H1 (cell line): ENCODE measurements at regions not wholly inside any gene's neighbourhood (a gene's known extent, or its start where the extent isn't known, plus 50 kb on each side); places are given as distances from the start of the nearest gene placed in this dataset.

ENCODE experiments used
- CTCF ChIP-seq, 3 experiments: IDR thresholded peaks; 1 replicate in 2 of 3; 2 replicates in 1 of 3; pipeline versions ENCODE4 v1.5.1 to v1.6.1; 2011; ENCODE audit warnings: low read length in 3 of 3, mild to moderate bottlenecking in 3 of 3, inconsistent platforms in 2 of 3, low read depth in 1 of 3, moderate library complexity in 1 of 3; ENCODE audit not compliant: insufficient read depth in 1 of 3; ENCODE audit errors: control extremely low read depth in 1 of 3
- EP300 ChIP-seq, 2 experiments: IDR thresholded peaks; 1 replicate in 1 of 2; 2 replicates in 1 of 2; pipeline ENCODE4 v1.6.1; 2011 to 2012; ENCODE audit warnings: low read depth in 2 of 2, low read length in 2 of 2, mild to moderate bottlenecking in 2 of 2, borderline replicate concordance in 1 of 2, inconsistent platforms in 1 of 2, moderate library complexity in 1 of 2
- POLR2AphosphoS5 ChIP-seq: IDR thresholded peaks from 2 replicates; pipeline ENCODE4 v1.6.1; 2011; ENCODE audit warnings: low read depth, low read length
- ZNF274 ChIP-seq: IDR thresholded peaks from 2 replicates; pipeline ENCODE4 v1.7.0; 2012; ENCODE audit warnings: low read length, borderline replicate concordance; ENCODE audit errors: extremely low read depth

DNA sequence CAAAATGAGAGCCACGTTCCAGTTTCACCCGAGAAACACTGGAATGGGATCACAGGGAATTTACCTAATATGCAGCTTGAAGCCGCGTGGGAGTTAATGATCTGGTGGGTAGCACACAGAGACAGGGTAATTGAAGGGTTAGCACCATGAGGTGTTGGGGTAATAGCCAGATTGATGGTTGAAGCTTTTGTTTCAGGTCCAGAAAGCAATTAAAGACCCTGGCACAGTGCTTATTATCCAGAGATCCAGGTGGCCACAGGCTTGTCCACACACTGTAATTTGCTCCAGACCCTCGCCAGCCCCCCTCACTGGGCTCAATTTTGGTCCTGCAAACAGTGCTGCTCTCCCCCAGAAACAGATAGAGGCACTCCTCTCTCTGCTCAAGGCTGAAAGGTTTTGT, 282.5 kb upstream of the ISX start:
- TF ChIP-seq ZNF274 (no peak), POLR2AphosphoS5 (no peak), EP300 (IDR thresholded peaks at IDR 0.05; ENCODE audit: borderline replicate concordance in 1 of 2, low read depth in 2 of 2, low read length in 2 of 2) (no peak), CTCF (IDR thresholded peaks at IDR 0.05; ENCODE audit: control extremely low read depth in 1 of 3, insufficient read depth in 1 of 3, low read depth in 1 of 3, low read length in 3 of 3) (no peak)
